ENCODE measurements at regions not wholly inside any gene's neighbourhood (a gene's known extent, or its start where the extent isn't known, plus 50 kb on each side); places are given as distances from the start of the nearest gene placed in this dataset.

DNA sequence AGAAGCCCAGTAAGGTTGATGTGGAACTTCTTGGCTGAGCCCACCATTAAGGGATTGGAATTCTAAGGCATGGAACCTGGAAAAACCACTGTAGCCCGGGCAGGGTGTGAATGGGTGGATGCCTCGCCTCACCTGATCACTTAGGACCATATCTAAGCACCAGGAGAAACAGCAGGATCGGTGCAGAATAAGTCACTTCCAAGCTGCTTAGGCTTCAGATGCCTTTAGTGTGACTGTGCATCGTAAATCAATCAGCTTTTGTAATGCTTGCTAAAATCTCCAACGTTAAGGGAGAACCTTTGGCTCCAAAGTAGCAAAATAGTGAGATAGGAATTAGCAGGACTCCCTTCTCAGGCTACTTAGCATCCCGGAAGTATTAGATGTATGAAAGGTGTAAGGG, 103.9 kb upstream of the MEGF10 start:
- TF ChIP-seq, protein P1, sequence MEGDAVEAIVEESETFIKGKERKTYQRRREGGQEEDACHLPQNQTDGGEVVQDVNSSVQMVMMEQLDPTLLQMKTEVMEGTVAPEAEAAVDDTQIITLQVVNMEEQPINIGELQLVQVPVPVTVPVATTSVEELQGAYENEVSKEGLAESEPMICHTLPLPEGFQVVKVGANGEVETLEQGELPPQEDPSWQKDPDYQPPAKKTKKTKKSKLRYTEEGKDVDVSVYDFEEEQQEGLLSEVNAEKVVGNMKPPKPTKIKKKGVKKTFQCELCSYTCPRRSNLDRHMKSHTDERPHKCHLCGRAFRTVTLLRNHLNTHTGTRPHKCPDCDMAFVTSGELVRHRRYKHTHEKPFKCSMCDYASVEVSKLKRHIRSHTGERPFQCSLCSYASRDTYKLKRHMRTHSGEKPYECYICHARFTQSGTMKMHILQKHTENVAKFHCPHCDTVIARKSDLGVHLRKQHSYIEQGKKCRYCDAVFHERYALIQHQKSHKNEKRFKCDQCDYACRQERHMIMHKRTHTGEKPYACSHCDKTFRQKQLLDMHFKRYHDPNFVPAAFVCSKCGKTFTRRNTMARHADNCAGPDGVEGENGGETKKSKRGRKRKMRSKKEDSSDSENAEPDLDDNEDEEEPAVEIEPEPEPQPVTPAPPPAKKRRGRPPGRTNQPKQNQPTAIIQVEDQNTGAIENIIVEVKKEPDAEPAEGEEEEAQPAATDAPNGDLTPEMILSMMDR (IDR thresholded peaks at IDR 0.05) = no peak
- no peak for TF ChIP-seq EP300 (IDR thresholded peaks at IDR 0.05; ENCODE audit: low read depth)

Measured in transverse colon (tissue), 3 donors.